ENCODE measurements at regions not wholly inside any gene's neighbourhood (a gene's known extent, or its start where the extent isn't known, plus 50 kb on each side); places are given as distances from the start of the nearest gene placed in this dataset.

DNA sequence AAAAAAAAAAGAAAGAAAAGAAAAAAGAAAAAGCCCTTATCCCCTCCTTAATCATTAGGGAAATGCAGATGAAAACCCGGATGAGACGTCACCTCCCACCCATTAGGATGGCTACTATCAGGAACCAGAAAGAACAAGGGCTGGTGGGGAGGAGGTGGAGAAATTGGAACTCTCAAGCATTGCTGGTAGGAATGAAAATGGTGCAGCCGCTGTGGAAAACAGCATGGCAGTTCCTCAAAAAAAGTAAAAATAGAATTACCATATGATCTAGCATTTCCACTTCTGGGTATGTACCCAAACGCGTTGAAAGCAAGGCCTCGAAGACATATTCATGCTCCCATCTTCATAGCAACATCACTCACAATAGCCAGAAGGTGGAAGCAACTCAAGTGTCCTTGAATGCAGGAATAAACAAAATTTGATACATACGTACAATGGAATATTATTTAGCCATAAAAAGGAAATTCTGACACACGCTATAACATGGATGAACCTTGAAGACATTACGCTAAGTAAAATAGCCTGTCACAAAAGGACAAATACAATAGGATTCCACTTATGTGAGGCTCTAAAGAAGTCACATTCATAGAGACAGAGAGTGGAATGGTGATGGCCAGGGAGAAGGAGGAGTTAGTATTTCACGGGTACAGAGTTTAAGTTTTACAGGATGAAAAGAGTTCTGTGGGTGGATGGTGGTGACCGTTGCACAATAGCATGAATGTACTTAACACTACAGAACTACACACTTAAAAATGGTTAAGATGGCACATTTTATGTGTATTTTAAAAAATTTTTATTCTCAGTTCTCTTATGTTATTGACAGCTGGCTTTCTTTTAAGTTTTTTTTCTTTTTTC lies 166.8 kb upstream of the IER5L start:
- Histone ChIP-seq H3K27me3 (no peaks in the 10 kb centered on the region), H3K27ac (replicated peaks in 1 of 4) (peak overlapping the region in 3 of 4 donors; percentile 15 to 41 (median 16)), H3K4me3 (no peak overlapping the region), H3K4me1 (peaks cover 3 to 20% (median 8%) of the 10 kb centered on the region in 4 donors), H3K36me3 (no peaks in the 10 kb centered on the region), H3K9me3 (no peaks in the 10 kb centered on the region)
- no peak for DNase-seq (ENCODE audit: extremely low spot score)
- 80% methylated on average over 11 of the region's 11 CpGs for WGBS
- intact Hi-C loops (cut with DNase I) = no loop called here
- TF ChIP-seq POLR2A (IDR thresholded peaks at IDR 0.05; ENCODE audit: low read depth) (no peak), EP300 (IDR thresholded peaks at IDR 0.05) (no peak), POLR2AphosphoS5 (IDR thresholded peaks at IDR 0.05) (no peak)
- TF ChIP-seq, protein P1, sequence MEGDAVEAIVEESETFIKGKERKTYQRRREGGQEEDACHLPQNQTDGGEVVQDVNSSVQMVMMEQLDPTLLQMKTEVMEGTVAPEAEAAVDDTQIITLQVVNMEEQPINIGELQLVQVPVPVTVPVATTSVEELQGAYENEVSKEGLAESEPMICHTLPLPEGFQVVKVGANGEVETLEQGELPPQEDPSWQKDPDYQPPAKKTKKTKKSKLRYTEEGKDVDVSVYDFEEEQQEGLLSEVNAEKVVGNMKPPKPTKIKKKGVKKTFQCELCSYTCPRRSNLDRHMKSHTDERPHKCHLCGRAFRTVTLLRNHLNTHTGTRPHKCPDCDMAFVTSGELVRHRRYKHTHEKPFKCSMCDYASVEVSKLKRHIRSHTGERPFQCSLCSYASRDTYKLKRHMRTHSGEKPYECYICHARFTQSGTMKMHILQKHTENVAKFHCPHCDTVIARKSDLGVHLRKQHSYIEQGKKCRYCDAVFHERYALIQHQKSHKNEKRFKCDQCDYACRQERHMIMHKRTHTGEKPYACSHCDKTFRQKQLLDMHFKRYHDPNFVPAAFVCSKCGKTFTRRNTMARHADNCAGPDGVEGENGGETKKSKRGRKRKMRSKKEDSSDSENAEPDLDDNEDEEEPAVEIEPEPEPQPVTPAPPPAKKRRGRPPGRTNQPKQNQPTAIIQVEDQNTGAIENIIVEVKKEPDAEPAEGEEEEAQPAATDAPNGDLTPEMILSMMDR (IDR thresholded peaks at IDR 0.05) = no peak

DNA sequence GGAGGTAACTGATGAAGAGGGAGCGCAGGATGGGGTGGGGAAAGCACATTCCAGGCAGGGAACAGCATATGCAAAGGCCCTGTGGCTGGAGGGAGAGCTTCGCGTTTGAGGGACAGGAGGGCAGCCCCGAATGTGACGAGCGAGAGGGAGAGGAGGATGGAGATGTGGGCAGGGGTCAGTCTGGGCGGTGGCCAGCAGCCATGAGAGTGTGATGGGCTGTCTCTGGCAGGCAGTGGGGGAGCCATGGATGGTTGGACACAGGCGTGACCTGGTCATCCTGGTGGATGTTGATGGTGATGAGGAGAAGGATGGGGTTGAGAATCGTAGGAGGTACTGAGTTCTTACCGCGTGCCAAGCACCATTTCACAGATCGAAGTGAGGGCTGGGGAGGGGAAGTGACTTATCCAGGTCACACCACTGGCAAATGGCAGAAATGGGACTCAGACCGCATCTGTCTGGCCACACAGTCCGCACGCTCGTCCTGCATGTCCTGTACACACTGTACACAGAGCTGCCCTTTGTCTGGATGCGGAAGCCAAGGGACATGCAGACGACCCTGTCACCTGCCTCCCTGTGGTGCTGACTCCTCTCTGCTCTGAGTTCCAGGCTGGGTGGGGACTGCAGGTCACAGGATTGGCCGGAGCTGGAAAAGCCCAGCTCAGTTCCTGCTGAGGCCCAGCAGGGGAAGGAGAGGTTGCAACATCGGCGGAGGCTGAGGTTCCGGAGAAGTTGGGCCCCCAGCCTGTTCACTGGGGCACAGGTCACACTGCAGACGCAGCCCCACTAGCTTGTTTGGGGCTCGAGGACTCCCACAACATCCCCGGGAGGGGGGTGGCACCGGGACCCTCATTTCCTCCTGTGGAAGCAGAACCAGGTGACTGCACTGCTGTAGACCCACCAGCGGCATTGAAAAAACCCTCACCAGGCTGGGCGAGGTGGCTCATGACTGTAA lies 165.6 kb upstream of the IER5L start:
- H3K27me3 ChIP-seq = no peaks in the 10 kb centered on the region
- peak; percentile 56 for TF ChIP-seq POLR2AphosphoS5 (IDR thresholded peaks at IDR 0.05)
- no peak for TF ChIP-seq EP300 (IDR thresholded peaks at IDR 0.05)
- H3K27ac ChIP-seq (replicated peaks in 1 of 4) = peak overlapping the region; percentile 41 to 70 (median 65)
- 78% methylated on average over 18 of the region's 28 CpGs for WGBS
- H3K36me3 ChIP-seq = no peaks in the 10 kb centered on the region
- DNase-seq (ENCODE audit: extremely low spot score) = peak; percentile 95
- intact Hi-C loops (cut with DNase I) = no loop called here
- H3K4me1 ChIP-seq = peaks cover 3 to 20% (median 14%) of the 10 kb centered on the region in 4 donors
- H3K9me3 ChIP-seq = no peaks in the 10 kb centered on the region
- H3K4me3 ChIP-seq = no peak overlapping the region

DNA sequence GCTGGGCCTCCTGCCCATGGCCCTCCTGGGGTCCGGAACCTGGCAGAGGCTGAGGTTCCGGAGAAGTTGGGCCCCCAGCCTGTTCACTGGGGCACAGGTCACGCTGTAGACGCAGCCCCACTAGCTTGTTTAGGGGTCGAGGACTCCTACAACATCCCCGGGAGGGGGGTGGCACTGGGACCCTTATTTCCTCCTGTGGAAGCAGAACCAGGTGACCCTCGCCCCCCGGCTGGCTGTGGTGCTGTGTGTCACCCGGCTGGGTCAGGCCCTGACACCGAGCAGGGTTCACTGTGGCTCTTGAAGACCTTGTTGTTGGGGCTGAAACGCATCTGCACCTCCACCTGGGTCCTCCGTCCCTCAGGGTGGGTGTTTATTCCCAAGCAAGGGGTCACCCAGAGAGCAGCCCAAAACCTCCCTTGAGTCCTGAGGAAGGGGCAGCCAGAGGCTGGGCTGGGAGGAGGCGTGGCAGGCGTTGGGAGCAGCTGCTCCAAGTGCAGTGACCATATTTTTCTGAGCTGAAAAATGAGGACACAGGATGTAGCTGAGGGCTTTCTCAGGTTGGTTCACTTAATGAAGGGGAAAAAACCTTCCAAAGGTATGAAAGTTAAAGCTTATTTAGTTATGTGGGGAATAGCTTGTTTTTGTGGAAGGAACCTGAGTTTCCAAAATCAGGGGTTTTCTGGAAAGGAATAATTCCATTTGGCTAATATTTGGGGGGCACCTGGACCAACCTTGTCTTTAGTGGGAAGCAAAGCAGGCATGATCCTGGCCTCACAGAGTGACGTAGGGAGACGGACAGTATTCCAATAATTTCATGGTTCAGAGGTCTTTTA lies 164.7 kb upstream of the IER5L start:
- intact Hi-C loops (cut with DNase I) = no loop called here
- Histone ChIP-seq H3K36me3 (no peaks in the 10 kb centered on the region), H3K27ac (replicated peaks in 1 of 4) (peak overlapping the region; percentile 41 to 70 (median 65)), H3K4me3 (no peak overlapping the region), H3K9me3 (no peaks in the 10 kb centered on the region), H3K27me3 (no peaks in the 10 kb centered on the region), H3K4me1 (peaks cover 3 to 21% (median 16%) of the 10 kb centered on the region in 4 donors)
- TF ChIP-seq EP300 (IDR thresholded peaks at IDR 0.05) (no peak), POLR2AphosphoS5 (IDR thresholded peaks at IDR 0.05) (no peak), POLR2A (IDR thresholded peaks at IDR 0.05; ENCODE audit: low read depth) (no peak)
- TF ChIP-seq, protein P1 (IDR thresholded peaks at IDR 0.05) = no peak
- WGBS = 88% methylated on average over 12 of the region's 16 CpGs
- DNase-seq (ENCODE audit: extremely low spot score) = no peak

GRCh38 chr9:129341987-129342348 lies 163.9 kb upstream of the IER5L start:
- WGBS = 95% methylated on average over 8 of the region's 8 CpGs
- Histone ChIP-seq H3K27ac (replicated peaks in 1 of 4) (no peak overlapping the region), H3K4me1 (peaks cover 5 to 30% (median 23%) of the 10 kb centered on the region in 4 donors), H3K9me3 (no peaks in the 10 kb centered on the region), H3K27me3 (no peaks in the 10 kb centered on the region), H3K4me3 (no peak overlapping the region), H3K36me3 (no peaks in the 10 kb centered on the region)
- TF ChIP-seq, protein P1 (IDR thresholded peaks at IDR 0.05) = no peak
- TF ChIP-seq POLR2A (IDR thresholded peaks at IDR 0.05; ENCODE audit: low read depth) = no peak
- TF ChIP-seq POLR2AphosphoS5 (IDR thresholded peaks at IDR 0.05) = no peak
- TF ChIP-seq EP300 (IDR thresholded peaks at IDR 0.05) = no peak
- intact Hi-C loops (cut with DNase I) = no loop called here
- no peak for DNase-seq (ENCODE audit: extremely low spot score)

All from esophagus muscularis mucosa (tissue), 4 donors.